ENCODE measurements at regions not wholly inside any gene's neighbourhood (a gene's known extent, or its start where the extent isn't known, plus 50 kb on each side); places are given as distances from the start of the nearest gene placed in this dataset.

- Histone ChIP-seq H3K36me3 (no peaks in the 10 kb centered on the region), H3K27me3 (replicated peaks; ENCODE audit: insufficient read depth) (no peaks in the 10 kb centered on the region), H3K9me3 (no peaks in the 10 kb centered on the region), H3K4me3 (no peak overlapping the region), H3K27ac (no peak overlapping the region), H3K4me1 (replicated peaks) (no peaks in the 10 kb centered on the region)
- TF ChIP-seq CTCF (IDR thresholded peaks at IDR 0.05) (no peak), POLR2AphosphoS5 (IDR thresholded peaks at IDR 0.05) (no peak), POLR2A (IDR thresholded peaks at IDR 0.05) (no peak)
- DNase-seq (ENCODE audit: low spot score) = no peak
- 48% methylated on average over 1 of the region's 1 CpG for WGBS
- intact Hi-C loops (cut with DNase I) = no loop called here
Measured at GRCh38 chr4:100833906-100834305, 316.1 kb upstream of the EMCN start.

- H3K36me3 ChIP-seq = no peaks in the 10 kb centered on the region
- WGBS = 40% methylated on average over 2 of the region's 2 CpGs
- H3K4me1 ChIP-seq (replicated peaks) = no peaks in the 10 kb centered on the region
- intact Hi-C loops (cut with DNase I) = no loop called here
- no peak overlapping the region for H3K4me3 ChIP-seq
- TF ChIP-seq CTCF (IDR thresholded peaks at IDR 0.05) (no peak), POLR2A (IDR thresholded peaks at IDR 0.05) (no peak), POLR2AphosphoS5 (IDR thresholded peaks at IDR 0.05) (no peak)
- H3K27ac ChIP-seq = no peak overlapping the region
- H3K27me3 ChIP-seq (replicated peaks; ENCODE audit: insufficient read depth) = no peaks in the 10 kb centered on the region
- DNase-seq (ENCODE audit: low spot score) = no peak
- no peaks in the 10 kb centered on the region for H3K9me3 ChIP-seq
Measured at GRCh38 chr4:100828986-100829685, 311.3 kb upstream of the EMCN start.

GRCh38 chr4:100828364-100828763 is 310.5 kb upstream of the EMCN start:
- intact Hi-C loops (cut with DNase I) = no loop called here
- Histone ChIP-seq H3K27ac (no peak overlapping the region), H3K36me3 (no peaks in the 10 kb centered on the region), H3K4me1 (replicated peaks) (no peaks in the 10 kb centered on the region), H3K9me3 (no peaks in the 10 kb centered on the region), H3K4me3 (no peak overlapping the region), H3K27me3 (replicated peaks; ENCODE audit: insufficient read depth) (no peaks in the 10 kb centered on the region)
- TF ChIP-seq CTCF (IDR thresholded peaks at IDR 0.05) (no peak), POLR2A (IDR thresholded peaks at IDR 0.05) (no peak), POLR2AphosphoS5 (IDR thresholded peaks at IDR 0.05) (no peak)
- no peak for DNase-seq (ENCODE audit: low spot score)
- whole genome bisulfite sequencing = 71% methylated on average over 3 of the region's 3 CpGs

- no peak for TF ChIP-seq CTCF (IDR thresholded peaks at IDR 0.05)
- no peak for TF ChIP-seq POLR2AphosphoS5 (IDR thresholded peaks at IDR 0.05)
- no peak for TF ChIP-seq POLR2A (IDR thresholded peaks at IDR 0.05)
- Histone ChIP-seq H3K9me3 (no peaks in the 10 kb centered on the region), H3K4me1 (replicated peaks) (no peaks in the 10 kb centered on the region), H3K27me3 (replicated peaks; ENCODE audit: insufficient read depth) (no peaks in the 10 kb centered on the region), H3K27ac (no peak overlapping the region), H3K36me3 (no peaks in the 10 kb centered on the region), H3K4me3 (no peak overlapping the region)
- no peak for DNase-seq (ENCODE audit: low spot score)
- intact Hi-C loops (cut with DNase I) = no loop called here
Measured at GRCh38 chr4:100827756-100828155, 309.9 kb upstream of the EMCN start.

GRCh38 chr4:100826808-100827548 is 309.2 kb upstream of the EMCN start:
- no peak for DNase-seq (ENCODE audit: low spot score)
- 65% methylated on average over 7 of the region's 7 CpGs for WGBS
- intact Hi-C loops (cut with DNase I) = no loop called here
- no peaks in the 10 kb centered on the region for H3K36me3 ChIP-seq
- no peaks in the 10 kb centered on the region for H3K9me3 ChIP-seq
- no peaks in the 10 kb centered on the region for H3K4me1 ChIP-seq (replicated peaks)
- TF ChIP-seq CTCF (IDR thresholded peaks at IDR 0.05) = no peak
- TF ChIP-seq POLR2AphosphoS5 (IDR thresholded peaks at IDR 0.05) = no peak
- TF ChIP-seq POLR2A (IDR thresholded peaks at IDR 0.05) = no peak
- no peak overlapping the region for H3K4me3 ChIP-seq
- H3K27me3 ChIP-seq (replicated peaks; ENCODE audit: insufficient read depth) = no peaks in the 10 kb centered on the region
- no peak overlapping the region for H3K27ac ChIP-seq

Measured in prostate gland (tissue), 2 donors.